ENCODE measurements at regions not wholly inside any gene's neighbourhood (a gene's known extent, or its start where the extent isn't known, plus 50 kb on each side); places are given as distances from the start of the nearest gene placed in this dataset.

- no peak for DNase-seq (ENCODE audit: low spot score)
Observed at GRCh38 chr7:67754651-67755050, 758.0 kb downstream of the TYW1 start.

GRCh38 chr7:67758551-67758950 lies 761.9 kb downstream of the TYW1 start:
- no peak for DNase-seq (ENCODE audit: low spot score)

- no peak for DNase-seq (ENCODE audit: low spot score)
Observed at GRCh38 chr7:67760971-67761370, 764.3 kb downstream of the TYW1 start.

GRCh38 chr7:67762516-67762915 lies 765.9 kb downstream of the TYW1 start:
- DNase-seq (ENCODE audit: low spot score) = no peak

- DNase-seq (ENCODE audit: low spot score) = no peak
Observed at GRCh38 chr7:67764289-67764688, 767.7 kb downstream of the TYW1 start.

GRCh38 chr7:67765481-67766175 lies 769.0 kb downstream of the TYW1 start:
- DNase-seq (ENCODE audit: low spot score) = no peak

- no peak for DNase-seq (ENCODE audit: low spot score)
Observed at GRCh38 chr7:67766906-67767410, 770.3 kb downstream of the TYW1 start.

GRCh38 chr7:67771846-67772605 lies 775.4 kb downstream of the TYW1 start:
- no peak for DNase-seq (ENCODE audit: low spot score)

- DNase-seq (ENCODE audit: low spot score) = no peak
Observed at GRCh38 chr7:67773081-67773480, 776.4 kb downstream of the TYW1 start.

GRCh38 chr7:67777119-67777518 lies 780.5 kb downstream of the TYW1 start:
- DNase-seq (ENCODE audit: low spot score) = peak; percentile 47

- DNase-seq (ENCODE audit: low spot score) = no peak
Observed at GRCh38 chr7:67781841-67782240, 785.2 kb downstream of the TYW1 start.

GRCh38 chr7:67786021-67786420 lies 789.4 kb downstream of the TYW1 start:
- DNase-seq (ENCODE audit: low spot score) = no peak

GRCh38 chr7:67788669-67789068 lies 792.0 kb downstream of the TYW1 start:
- no peak for DNase-seq (ENCODE audit: low spot score)

- no peak for DNase-seq (ENCODE audit: low spot score)
Observed at GRCh38 chr7:67791918-67792317, 795.3 kb downstream of the TYW1 start.

- DNase-seq (ENCODE audit: low spot score) = no peak
Observed at GRCh38 chr7:67794544-67794943, 797.9 kb downstream of the TYW1 start.

- DNase-seq (ENCODE audit: low spot score) = no peak
Observed at GRCh38 chr7:67803789-67804188, 807.2 kb downstream of the TYW1 start.

GRCh38 chr7:67805921-67806471 lies 809.4 kb downstream of the TYW1 start:
- no peak for DNase-seq (ENCODE audit: low spot score)

GRCh38 chr7:67807826-67808225 lies 811.2 kb downstream of the TYW1 start:
- DNase-seq (ENCODE audit: low spot score) = no peak

GRCh38 chr7:67809586-67809985 lies 813.0 kb downstream of the TYW1 start:
- no peak for DNase-seq (ENCODE audit: low spot score)

GRCh38 chr7:67813621-67814292 lies 817.1 kb downstream of the TYW1 start:
- DNase-seq (ENCODE audit: low spot score) = no peak

GRCh38 chr7:67817481-67817880 lies 820.8 kb downstream of the TYW1 start:
- no peak for DNase-seq (ENCODE audit: low spot score)

GRCh38 chr7:67821116-67821515 lies 824.5 kb downstream of the TYW1 start:
- no peak for DNase-seq (ENCODE audit: low spot score)

Measured in ureter (tissue), 1 donor.